ENCODE measurements at regions not wholly inside any gene's neighbourhood (a gene's known extent, or its start where the extent isn't known, plus 50 kb on each side); places are given as distances from the start of the nearest gene placed in this dataset.

GRCh38 chr12:45648070-45648469, 81.4 kb upstream of the ARID2 start:
- TF ChIP-seq YEATS4 (CRISPR knock-in tag; IDR thresholded peaks at IDR 0.05; ENCODE audit: borderline replicate concordance) (no peak), SALL2 (CRISPR knock-in tag; IDR thresholded peaks at IDR 0.05) (no peak), RAD21 (CRISPR knock-in tag; IDR thresholded peaks at IDR 0.05) (no peak), BRCA1 (CRISPR knock-in tag; IDR thresholded peaks at IDR 0.05) (no peak)
